ENCODE measurements at regions not wholly inside any gene's neighbourhood (a gene's known extent, or its start where the extent isn't known, plus 50 kb on each side); places are given as distances from the start of the nearest gene placed in this dataset.

DNA sequence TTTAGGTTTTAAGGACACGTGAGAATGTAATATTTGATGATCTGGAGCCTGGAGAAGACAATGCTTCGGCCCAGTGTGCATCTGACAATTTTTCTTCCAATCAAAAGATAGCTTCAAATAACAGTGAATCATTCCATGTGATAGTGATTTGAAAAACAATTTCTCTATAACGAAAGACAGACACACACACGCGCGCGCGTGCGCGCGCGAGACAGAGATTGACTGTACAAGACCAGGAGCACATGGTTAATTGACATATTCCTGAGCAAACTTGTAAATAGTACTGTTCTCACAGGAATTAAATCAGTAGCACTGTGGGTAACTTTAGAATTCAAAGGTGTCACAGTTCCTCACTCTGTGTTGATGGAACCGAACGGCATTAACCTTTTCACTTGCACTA lies 287.5 kb upstream of the LMO3 start:
- no peak for TF ChIP-seq POLR2A (IDR thresholded peaks at IDR 0.05)
- TF ChIP-seq, protein P1, sequence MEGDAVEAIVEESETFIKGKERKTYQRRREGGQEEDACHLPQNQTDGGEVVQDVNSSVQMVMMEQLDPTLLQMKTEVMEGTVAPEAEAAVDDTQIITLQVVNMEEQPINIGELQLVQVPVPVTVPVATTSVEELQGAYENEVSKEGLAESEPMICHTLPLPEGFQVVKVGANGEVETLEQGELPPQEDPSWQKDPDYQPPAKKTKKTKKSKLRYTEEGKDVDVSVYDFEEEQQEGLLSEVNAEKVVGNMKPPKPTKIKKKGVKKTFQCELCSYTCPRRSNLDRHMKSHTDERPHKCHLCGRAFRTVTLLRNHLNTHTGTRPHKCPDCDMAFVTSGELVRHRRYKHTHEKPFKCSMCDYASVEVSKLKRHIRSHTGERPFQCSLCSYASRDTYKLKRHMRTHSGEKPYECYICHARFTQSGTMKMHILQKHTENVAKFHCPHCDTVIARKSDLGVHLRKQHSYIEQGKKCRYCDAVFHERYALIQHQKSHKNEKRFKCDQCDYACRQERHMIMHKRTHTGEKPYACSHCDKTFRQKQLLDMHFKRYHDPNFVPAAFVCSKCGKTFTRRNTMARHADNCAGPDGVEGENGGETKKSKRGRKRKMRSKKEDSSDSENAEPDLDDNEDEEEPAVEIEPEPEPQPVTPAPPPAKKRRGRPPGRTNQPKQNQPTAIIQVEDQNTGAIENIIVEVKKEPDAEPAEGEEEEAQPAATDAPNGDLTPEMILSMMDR (IDR thresholded peaks at IDR 0.05 in 4 of 5, conservative IDR thresholded peaks at IDR 0.05 in 1 of 5), result no peak
